C4-2B (cell line): ENCODE measurements at regions not wholly inside any gene's neighbourhood (a gene's known extent, or its start where the extent isn't known, plus 50 kb on each side); places are given as distances from the start of the nearest gene placed in this dataset.

Experiments
- ZFX ChIP-seq: fragments of 450-650 bp; IDR thresholded peaks from 2 replicates; pipeline ENCODE4 v1.6.1; 2017
- TF ChIP-seq, protein P1 (sequence below): fragments of 450-650 bp; conservative IDR thresholded peaks from 2 replicates; pipeline ENCODE4 v1.5.1; 2017; ENCODE audit warnings: mild to moderate bottlenecking

DNA sequence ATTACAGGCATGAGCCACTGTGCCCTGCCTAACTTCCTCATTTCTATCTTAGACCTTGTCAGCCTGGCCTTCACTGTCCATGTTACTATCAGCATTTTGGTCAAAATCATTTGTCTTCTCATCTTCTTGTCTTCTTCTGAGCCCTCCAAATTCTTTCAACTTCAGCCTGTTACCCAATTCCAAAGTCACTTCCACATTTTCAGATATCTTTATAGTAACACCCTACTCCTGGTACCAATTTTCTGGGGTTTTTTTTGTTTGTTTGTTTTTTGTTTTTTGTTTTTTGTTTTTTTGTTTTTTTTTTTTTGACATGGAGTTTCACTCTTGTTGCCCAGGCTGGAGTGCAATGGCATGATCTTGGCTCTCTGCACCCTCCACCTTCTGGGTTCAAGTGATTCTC lies 90.3 kb upstream of the LARP1 start:
- TF ChIP-seq, protein P1, sequence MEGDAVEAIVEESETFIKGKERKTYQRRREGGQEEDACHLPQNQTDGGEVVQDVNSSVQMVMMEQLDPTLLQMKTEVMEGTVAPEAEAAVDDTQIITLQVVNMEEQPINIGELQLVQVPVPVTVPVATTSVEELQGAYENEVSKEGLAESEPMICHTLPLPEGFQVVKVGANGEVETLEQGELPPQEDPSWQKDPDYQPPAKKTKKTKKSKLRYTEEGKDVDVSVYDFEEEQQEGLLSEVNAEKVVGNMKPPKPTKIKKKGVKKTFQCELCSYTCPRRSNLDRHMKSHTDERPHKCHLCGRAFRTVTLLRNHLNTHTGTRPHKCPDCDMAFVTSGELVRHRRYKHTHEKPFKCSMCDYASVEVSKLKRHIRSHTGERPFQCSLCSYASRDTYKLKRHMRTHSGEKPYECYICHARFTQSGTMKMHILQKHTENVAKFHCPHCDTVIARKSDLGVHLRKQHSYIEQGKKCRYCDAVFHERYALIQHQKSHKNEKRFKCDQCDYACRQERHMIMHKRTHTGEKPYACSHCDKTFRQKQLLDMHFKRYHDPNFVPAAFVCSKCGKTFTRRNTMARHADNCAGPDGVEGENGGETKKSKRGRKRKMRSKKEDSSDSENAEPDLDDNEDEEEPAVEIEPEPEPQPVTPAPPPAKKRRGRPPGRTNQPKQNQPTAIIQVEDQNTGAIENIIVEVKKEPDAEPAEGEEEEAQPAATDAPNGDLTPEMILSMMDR = no peak
- TF ChIP-seq ZFX = no peak
